NCI-H82 treated with DMSO at 0.1 percent for 48 hours (cell line): ENCODE measurements at regions not wholly inside any gene's neighbourhood (a gene's known extent, or its start where the extent isn't known, plus 50 kb on each side); places are given as distances from the start of the nearest gene placed in this dataset.

Source experiments
- DNase-seq: peaks from one replicate; lab custom pipeline; 2025; ENCODE audit not compliant: unreplicated experiment; lab: John Stamatoyannopoulos, UW

DNA sequence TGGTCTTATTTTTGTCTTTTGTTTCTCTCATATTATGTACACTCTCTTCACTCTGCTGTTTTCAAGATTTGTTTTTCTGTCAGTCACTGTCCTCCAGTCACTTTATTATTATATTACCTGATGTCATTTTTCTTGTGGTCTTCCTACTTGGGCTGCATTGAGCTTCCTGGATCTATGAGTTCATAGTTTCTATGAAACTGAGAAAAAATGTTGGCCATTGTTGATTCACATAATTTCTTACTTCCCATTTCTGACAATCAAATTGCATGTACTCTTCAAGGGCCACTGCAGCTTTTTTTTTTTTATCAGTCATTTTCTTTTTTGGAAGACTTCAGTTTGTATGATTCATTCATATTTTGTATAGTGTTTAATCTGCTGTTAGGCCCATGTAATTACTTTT is 1180.6 kb upstream of the GBE1 start:
- DNase-seq, result no peak

DNA sequence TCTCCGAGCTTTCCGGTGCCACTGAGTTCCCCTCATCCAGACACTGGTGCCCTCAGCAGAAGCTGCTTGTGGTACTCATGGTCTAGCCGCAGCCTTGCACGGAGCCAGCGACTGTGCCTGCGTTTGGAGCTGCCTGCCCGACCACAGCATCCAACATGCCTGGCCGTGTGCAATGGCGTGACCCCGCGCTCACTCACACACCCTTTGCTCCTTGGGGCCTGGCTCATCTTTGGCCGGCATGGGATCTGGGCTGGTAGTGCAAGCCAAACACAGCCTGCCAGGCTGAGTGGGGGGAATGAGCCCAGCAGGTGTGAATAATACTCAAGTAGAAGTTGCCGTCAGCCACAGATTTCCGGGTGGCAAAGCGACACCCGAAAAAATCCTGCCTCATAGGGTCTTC is 1178.7 kb upstream of the GBE1 start:
- no peak for DNase-seq

DNA sequence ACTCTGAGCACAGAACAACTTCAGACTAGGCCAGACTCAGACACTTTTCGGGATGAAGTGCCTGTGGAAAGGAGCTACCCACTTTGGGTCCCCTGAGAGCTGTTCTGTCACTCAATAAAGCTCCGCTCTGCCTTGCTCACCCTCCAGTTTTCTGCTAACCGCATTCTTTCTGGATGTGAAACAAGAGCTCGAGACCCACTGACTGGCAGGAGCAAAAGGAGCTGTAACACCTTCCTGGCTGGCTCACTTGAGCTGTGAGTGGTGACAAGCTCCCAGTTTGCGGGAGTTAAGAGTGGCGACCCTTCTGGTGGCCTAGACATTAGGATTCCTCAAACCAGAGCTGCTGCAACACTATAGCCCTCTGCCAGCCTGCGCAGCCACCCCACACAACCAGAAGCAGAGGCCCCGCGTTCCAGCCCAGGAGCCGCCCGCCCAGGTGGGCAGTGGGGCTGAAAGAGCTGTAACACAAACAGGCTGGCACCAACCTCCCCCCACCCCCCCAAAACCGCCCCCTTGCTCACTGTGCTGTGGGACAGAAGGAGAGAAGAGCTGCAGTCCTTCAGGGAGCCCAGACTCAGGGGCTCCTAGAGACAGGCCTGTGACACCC is 1178.1 kb upstream of the GBE1 start:
- no peak for DNase-seq

DNA sequence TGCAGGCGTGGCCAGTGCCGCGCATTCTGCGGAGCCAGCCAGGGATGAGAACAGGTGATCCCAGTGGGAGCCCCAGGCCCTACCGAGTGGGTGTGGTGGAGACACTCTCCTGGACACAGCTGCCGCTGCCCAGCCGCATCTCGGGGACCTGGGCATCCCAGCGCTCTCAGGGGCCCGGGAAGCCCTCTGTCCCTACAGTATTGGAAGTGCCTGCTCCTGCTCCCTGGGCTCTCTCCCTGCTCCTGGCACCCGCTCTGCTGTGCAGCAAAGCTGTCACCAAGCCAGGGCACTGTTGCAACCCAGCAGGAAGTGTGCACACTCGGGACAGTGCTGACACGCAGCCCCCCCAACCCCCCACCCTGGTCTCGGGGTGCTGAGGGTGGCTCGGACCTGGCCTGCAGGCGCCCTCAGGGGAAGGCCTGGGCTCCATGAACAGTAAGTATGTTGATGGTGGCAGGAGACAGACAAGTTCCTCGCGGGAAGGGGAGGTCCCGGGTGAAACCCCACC is 1177.4 kb upstream of the GBE1 start:
- no peak for DNase-seq

DNA sequence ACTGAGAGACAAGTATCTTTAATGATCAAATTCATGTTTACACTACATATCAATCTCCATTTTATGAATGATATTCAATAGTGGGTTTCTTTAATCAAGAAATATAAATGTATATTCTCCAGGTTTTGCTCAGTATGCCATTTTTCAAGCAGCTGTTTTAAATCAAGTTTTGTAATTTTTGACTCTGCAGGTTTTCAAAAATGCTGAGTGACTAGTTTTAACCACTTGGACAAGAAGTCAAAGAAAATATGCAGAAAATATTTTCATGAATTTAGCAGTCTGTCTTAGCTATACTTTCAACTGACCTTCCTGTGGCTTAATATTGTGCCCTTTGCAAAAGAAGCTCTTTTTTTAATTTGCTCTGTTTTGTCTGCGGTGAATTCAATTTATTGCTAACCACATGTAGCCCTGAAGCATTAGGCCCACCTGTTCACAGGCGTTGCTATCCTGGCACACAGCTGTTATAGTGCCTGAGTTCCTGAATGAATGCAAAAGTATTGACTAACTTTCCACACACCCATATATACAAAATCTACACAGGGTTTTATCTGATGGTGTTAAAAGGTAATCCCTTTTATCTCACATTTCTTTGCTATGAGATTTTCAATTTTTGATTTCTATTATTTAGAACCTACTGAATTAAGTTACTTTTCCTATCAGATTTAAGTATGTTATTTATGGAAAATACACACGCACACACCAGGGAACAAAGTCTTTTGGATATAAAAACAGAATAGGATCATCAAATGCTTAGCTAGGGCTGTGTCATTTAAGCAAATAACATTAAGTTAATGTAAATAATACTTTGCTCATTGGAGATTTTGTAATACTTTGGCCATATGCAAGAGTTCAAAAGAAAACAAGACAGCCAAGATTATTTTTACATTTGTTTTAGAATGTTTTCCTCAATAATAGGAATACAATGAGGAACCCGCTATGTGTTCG is 1166.1 kb upstream of the GBE1 start:
- no peak for DNase-seq

DNA sequence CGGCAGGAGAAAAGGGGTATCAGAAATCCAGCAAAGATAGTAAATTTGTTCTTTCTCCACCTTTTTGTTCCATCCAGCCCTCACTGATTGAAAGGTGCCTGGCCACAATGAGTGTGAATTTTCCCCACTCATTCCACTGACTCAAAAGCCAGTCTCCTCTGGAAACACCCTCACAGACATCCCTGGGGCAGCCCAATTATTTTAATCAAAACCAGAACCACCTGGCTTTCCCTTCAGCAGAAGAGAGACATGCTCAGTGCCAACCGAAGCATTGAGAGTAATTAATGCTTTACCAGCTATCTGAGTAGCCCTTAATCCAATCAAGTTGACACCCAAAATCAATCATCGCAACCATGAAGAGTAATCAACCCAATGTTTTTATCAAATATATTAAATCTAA is 1129.6 kb upstream of the GBE1 start:
- DNase-seq, result peak; percentile 53

DNA sequence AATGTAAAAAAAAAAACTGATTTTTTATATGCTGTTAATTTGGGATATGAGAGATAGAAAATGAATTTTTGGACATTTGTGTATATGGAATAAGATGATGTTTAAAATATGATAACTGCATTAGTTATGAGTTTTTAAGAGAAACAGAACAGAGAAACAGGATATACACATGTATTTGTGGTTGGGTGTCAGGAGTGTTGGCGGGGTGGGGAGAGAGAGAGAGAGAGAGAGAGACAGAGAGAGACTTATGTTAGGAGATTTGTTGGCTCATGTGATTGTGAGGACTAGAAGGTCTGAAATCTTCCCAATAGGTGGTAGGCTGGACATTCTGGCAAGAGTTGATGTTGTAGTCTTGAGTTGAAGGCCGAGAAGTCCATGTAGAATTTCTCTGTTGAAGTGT is 1121.6 kb upstream of the GBE1 start:
- DNase-seq, result no peak

DNA sequence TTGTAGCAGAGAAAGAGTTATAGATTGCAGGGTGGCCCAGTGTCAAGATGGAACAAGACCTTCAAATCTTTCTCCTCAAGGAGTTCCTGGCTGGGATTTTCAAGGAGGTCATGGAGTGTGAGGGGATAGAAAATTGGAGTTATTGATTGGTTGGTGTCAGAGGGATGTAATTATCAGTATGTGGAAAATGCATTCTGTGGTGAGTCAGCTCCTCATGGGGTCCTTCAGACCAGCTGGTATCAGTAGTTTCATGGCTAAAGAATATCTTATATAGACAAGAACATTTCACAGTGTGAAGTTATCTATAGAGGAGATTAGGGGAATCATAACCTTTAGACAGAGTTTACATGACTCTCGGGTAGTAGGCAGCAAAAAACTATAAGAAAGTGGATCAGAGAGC is 1114.0 kb upstream of the GBE1 start:
- no peak for DNase-seq

DNA sequence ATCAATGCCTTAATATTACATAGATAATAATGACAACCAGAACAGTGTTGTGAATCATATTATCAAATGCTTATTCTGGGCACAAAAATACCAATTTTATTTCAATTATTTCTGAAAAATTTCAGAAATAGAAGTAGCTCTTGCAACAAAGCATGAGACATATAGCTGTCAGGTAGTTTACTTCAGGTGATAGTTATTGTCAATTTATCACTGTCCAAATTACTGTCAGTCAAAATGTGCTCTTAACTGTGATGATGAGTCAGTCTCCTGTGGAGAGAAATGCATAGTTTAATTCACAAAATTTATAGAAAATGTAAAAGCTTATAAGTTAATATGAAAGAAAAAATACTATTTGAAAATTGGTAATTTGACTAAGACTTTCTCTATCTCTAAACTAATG is 1078.4 kb upstream of the GBE1 start:
- no peak for DNase-seq

DNA sequence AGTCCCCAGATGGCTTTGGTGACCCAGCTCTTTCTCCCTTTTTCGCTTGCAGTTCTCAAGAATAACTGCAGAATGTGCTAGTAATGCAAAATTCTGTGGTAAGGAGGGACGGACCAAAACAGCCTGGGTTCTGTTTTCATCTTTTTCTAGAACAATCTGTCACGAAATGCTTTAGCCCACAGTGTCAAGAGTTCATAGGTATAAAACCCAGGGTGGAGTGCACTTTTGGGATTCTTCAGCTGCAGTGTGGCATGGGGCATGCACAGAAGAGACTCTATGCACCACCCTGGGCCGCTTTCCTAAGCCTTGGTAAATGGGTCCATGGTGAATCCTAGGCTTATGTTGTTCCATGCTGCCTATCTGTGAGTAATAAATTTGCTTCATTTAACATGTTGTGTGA is 1072.7 kb upstream of the GBE1 start:
- no peak for DNase-seq

DNA sequence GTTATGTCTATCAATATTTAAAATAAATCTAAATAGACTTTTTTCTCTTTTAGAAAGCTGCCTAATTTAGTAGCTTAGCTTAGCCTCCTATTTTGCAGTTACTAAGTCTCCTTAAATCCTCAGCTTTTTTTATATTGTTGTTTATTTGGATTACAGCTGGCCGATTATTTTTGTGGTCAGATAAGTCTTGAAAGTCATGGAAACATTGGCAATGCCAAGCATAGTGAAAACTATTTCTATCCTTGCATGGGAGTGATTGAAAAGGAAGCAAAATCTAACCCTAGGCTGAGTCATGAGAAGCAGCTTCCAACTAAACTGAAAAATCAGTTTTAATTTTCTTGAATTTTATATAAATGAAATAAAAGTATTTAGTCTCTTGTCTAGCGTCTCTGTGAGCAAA is 1063.0 kb upstream of the GBE1 start:
- no peak for DNase-seq

DNA sequence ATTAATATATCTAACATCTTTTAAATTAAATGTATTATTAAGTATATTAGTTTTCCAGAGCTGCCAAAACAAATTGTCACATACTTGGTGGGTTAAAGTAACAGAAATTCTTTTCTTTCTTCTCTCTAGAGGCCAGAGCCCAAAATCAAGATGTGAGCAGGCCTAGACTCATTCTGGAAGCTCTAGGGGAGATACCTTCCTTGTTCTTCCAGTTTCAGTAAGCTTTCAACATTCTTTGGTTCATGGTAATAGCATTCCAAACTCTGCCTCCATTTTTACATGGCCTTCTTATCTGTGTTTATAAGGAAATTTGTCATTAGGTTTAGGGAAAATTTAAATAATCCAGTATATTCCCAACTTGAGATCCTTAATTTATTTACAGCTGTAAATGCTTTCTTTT is 1054.6 kb upstream of the GBE1 start:
- DNase-seq, result no peak

DNA sequence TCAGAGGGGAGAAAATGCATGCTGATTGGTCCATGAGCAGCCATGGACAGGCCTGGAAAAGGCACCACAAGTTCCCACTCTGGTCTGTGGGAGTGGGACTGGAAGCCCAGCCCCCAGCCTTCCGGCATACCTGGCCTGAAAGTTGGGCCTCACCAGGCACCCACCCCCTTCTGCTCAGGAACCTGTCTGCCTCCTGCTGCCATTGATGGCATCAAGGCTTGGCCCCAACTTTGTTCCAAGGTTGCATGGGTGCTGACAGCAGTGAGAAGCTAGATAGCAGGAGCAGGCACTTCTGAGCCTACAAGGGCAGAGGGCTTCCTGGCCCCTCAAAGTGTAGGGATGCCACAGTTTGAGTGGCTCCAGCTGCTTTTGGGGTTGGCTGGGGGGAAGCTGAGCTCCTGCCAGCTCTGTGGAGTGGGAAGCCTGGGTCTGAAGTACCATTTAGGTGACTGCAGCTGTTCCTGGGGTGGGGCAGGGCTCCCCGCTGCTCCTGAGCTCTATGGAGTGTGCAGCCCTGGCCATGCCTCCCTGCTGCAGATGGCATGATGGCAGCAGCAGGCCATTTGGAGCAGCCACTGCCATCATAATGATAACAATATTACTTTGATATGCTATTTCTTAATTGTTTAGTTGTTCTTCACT is 1054.1 kb upstream of the GBE1 start:
- DNase-seq, result no peak

DNA sequence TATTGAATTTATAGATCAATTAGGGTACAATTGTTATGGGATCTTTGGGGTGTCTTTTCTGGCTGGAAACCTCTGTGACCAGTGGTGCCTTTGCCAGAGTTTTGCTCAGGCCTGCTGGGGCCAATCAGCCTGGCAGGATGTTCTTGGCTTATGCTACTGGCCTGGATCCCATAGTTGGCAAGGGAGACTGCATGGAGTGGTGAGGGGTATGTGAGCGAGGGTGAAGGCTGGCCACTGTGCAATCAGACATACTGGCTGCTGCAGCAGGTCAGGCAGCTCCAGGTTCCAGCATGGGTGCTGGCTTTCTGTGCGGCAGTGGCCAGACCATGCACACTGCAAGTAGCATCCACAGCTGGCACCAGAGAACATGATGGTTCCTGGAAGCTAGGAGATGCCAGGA is 1053.2 kb upstream of the GBE1 start:
- no peak for DNase-seq

DNA sequence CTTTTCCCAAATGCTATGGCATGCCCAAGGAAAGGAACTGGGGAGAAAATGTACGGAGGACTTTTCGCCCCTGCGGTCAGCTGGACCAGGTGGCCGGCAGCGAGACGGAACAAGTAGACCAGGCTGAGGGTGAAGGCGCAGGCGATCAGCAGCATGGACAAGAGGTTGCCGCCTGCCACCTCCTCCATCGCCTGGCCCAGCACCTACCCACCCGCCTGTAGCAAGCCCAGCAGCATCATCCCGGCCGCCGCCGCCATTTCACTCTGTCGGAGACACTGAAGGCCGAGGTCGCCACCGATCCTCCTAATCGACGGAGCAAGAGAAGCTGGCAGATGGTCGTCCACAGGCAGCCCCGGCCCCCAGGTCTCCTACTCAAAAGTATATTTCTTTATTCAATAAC is 1046.3 kb upstream of the GBE1 start:
- no peak for DNase-seq

DNA sequence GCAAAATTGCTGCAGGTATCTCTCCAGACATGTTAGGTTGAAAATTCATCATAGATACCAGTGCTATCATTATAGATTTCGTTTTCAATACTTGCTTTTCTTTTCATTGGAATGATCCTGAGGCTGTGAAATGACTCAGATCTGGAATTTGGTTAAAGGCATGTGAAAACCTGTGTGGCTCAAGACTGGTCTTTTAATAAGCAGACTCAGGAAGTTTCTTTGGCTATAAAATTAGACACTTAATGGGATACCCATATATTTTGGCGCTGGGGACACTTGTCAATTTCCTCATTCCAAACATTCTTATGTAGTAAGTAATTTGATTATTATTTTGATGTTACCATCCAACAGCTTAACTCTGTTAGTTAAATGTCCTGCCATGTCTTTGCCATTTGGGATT is 1041.1 kb upstream of the GBE1 start:
- DNase-seq, result no peak

DNA sequence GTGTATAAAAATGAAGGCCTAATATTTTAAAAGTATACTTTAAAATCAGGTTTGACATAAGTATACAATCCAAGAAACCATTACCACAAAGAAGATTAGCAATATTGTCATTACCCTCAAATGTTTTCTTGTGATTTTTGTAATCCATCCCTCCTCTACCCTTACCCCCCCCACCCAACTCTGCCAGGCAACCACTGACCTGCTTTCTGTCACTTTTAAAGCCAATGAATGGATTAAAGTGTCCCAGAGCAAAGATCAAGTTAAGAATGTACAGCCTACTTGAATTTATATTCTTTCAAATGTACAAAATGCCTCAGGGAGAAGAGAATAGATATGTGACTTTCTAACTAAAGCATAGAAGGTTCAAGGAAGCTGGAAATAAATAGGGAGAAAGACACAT is 1038.8 kb upstream of the GBE1 start:
- no peak for DNase-seq

DNA sequence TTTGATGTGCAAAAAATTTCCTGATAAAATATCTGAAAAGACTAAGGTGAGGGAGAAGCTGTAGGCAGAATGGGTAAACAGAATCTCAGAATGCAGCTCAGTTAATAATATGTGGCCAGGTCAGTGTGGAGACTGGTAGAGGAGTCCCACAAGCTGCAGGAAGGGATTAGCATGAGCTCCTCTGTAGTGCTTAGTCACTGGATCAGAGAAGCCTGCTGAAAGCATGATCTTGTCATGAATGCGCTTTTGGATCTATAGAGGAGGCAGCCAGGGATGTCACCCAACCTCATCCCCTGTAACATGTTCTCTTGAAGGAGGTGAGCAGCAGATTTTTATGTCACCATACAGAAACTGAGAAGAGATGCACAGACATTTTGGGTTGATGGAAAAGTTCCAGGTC is 1035.3 kb upstream of the GBE1 start:
- no peak for DNase-seq

DNA sequence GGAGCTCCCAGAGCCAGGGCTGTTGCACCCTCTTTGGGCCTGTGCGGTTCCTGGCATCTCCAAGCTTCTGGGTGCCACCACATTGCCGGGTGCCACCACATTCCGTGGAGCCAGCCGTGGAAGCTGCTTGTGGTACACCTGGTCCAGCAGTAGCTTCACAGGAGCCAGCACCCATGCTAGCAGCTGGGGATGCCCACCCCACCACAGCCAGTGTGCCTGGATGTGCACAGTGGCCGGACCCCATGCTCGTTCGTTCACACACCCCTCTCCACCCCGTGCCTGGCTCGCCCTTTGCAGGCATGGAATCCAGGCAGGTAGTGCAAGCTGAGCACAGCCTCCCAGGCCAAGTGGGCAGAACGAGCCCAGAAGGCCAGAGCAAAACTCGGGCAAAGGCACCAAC is 1029.8 kb upstream of the GBE1 start:
- DNase-seq, result no peak

DNA sequence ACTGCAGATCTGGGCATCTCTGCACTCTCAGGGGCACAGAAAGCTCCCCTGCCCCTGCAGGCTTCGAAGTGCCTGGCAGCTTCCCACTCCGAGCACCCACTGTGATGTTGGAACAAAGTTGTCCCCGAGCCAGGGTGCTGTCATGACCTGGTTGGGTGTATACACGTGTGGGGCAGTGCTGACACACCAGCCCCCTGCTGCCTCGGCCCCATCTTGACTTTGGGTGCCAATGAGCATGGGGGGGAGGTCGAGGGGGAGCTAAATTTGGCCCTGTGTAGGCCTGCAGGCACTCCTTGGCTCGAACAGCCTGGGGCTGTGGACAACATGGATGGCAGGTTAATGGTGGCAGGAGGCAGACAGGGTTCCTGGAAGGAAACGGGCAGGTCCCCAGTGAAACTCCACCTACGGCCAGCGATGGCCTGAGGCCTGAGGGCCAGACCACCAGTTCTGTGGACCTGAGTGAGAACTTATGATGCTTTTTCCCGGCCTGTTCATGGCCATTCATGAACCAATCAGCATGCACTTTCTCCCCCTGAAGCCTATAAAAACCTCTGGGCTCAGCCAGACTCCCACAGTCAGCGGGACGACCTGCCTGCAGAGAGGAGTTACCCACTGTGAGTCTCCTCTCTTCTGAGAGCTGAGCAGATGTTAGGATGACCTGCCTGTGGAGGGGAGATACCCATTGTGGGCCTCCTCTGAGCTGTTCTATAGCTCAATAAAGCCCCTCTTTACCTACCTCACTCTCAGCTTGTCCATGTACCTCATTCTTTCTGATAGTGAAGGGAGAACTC is 1029.1 kb upstream of the GBE1 start:
- no peak for DNase-seq

DNA sequence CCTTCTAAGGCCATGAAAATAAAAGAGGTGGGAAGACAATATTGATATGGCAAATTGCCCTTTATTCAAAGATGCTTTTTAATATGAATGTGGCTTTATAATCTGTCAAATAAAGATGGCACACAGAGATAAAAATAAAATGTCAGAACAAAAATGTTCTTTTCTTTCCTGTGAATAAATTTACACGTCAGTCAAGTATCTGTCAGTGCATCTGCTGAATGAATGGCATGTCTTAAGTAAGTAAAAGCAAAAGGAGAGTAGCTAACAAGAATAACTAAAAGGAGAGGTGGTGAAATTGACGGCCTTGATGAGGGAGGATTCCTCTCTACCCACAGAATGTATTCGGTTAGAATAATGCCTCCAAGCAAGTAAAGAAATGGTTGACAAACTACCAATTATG is 1021.7 kb upstream of the GBE1 start:
- no peak for DNase-seq
